ENCODE measurements at regions not wholly inside any gene's neighbourhood (a gene's known extent, or its start where the extent isn't known, plus 50 kb on each side); places are given as distances from the start of the nearest gene placed in this dataset.

- TF ChIP-seq ZFP30 (CRISPR knock-in tag; IDR thresholded peaks at IDR 0.05) = no peak
- TF ChIP-seq PATZ1 (CRISPR knock-in tag; IDR thresholded peaks at IDR 0.05; ENCODE audit: borderline replicate concordance) = no peak
- no peak for TF ChIP-seq ZNF8 (CRISPR knock-in tag; IDR thresholded peaks at IDR 0.05)
- TF ChIP-seq RARB (CRISPR knock-in tag; IDR thresholded peaks at IDR 0.05) = no peak
- no peak for TF ChIP-seq ARNTL (CRISPR knock-in tag; IDR thresholded peaks at IDR 0.05; ENCODE audit: borderline replicate concordance, low read depth)
- no peak for TF ChIP-seq POU6F1 (CRISPR knock-in tag; IDR thresholded peaks at IDR 0.05; ENCODE audit: borderline replicate concordance, low read depth)
These were observed 1094.0 kb upstream of the LRRN3 start for GRCh38 chr7:109996927-109997326.

Data from SK-N-SH treated with all-trans-retinoic acid at 6 μM for 48 hours (cell line).